Mesothelial cell of epicardium (in vitro differentiated cells): ENCODE measurements at regions not wholly inside any gene's neighbourhood (a gene's known extent, or its start where the extent isn't known, plus 50 kb on each side); places are given as distances from the start of the nearest gene placed in this dataset.

ENCODE experiments used
- DNase-seq, 2 experiments: peaks; one replicate each; pipeline ENCODE4 v3.0.0; 2021; ENCODE audit warnings: low spot score in 2 of 2; ENCODE audit not compliant: unreplicated experiment in 2 of 2
- H3K27ac Mint-ChIP-seq: 2 replicates; pipeline ENCODE4 v1.8.0; 2021; ENCODE audit warnings: mixed read lengths
- H3K27me3 Mint-ChIP-seq: 2 replicates; pipeline ENCODE4 v1.8.0; 2021; ENCODE audit warnings: low read depth, mixed read lengths
- H3K36me3 Mint-ChIP-seq: 2 replicates; pipeline ENCODE4 v1.8.0; 2021; ENCODE audit warnings: mixed read lengths
- H3K4me1 Mint-ChIP-seq: 2 replicates; pipeline ENCODE4 v1.8.0; 2021; ENCODE audit warnings: mixed read lengths
- H3K4me3 Mint-ChIP-seq: 2 replicates; pipeline ENCODE4 v1.8.0; 2021; ENCODE audit warnings: mild to moderate bottlenecking, moderate library complexity, mixed read lengths
- H3K9me3 Mint-ChIP-seq: 2 replicates; pipeline ENCODE4 v1.8.0; 2021; ENCODE audit warnings: mixed read lengths
- CTCF ChIP-seq: fragments of 200-600 bp; sonication (generic); IDR thresholded peaks from one replicate; pipeline ENCODE4 v1.5.0; 2021; ENCODE audit warnings: antibody characterized with exemption; ENCODE audit not compliant: unreplicated experiment

- no peak overlapping the region for H3K27ac Mint-ChIP-seq
- H3K27me3 Mint-ChIP-seq = peaks cover 11% of the 10 kb centered on the region
- peaks cover 5% of the 10 kb centered on the region for H3K4me1 Mint-ChIP-seq
- DNase-seq = no peak
- no peaks in the 10 kb centered on the region for H3K36me3 Mint-ChIP-seq
- no peak for TF ChIP-seq CTCF
- H3K4me3 Mint-ChIP-seq = no peak overlapping the region
- H3K9me3 Mint-ChIP-seq = no peaks in the 10 kb centered on the region
These were observed 303.3 kb upstream of the DAB1 start for GRCh38 chr1:57727121-57727520.

- no peak for DNase-seq
- no peak for TF ChIP-seq CTCF
- Mint-ChIP-seq H3K27ac (no peak overlapping the region), H3K9me3 (no peaks in the 10 kb centered on the region), H3K4me1 (peaks cover 5% of the 10 kb centered on the region), H3K27me3 (peaks cover 15% of the 10 kb centered on the region), H3K36me3 (no peaks in the 10 kb centered on the region), H3K4me3 (no peak overlapping the region)
These were observed 301.5 kb upstream of the DAB1 start for GRCh38 chr1:57725318-57725717.

- TF ChIP-seq CTCF = no peak
- Mint-ChIP-seq H3K27me3 (peaks cover 15% of the 10 kb centered on the region), H3K4me3 (no peak overlapping the region), H3K4me1 (peaks cover 5% of the 10 kb centered on the region), H3K27ac (no peak overlapping the region), H3K36me3 (no peaks in the 10 kb centered on the region), H3K9me3 (no peaks in the 10 kb centered on the region)
- DNase-seq = no peak
These were observed 300.7 kb upstream of the DAB1 start for GRCh38 chr1:57724535-57724934.

GRCh38 chr1:57722285-57722978, 298.6 kb upstream of the DAB1 start:
- no peak for DNase-seq
- TF ChIP-seq CTCF = no peak
- Mint-ChIP-seq H3K36me3 (no peaks in the 10 kb centered on the region), H3K4me3 (no peak overlapping the region), H3K27me3 (peaks cover 15% of the 10 kb centered on the region), H3K4me1 (peaks cover 5% of the 10 kb centered on the region), H3K9me3 (no peaks in the 10 kb centered on the region), H3K27ac (no peak overlapping the region)

- Mint-ChIP-seq H3K27me3 (peaks cover 15% of the 10 kb centered on the region), H3K27ac (no peak overlapping the region), H3K4me3 (no peak overlapping the region), H3K36me3 (no peaks in the 10 kb centered on the region), H3K4me1 (peaks cover 5% of the 10 kb centered on the region), H3K9me3 (peaks cover 6% of the 10 kb centered on the region)
- DNase-seq = no peak
- no peak for TF ChIP-seq CTCF
These were observed 297.1 kb upstream of the DAB1 start for GRCh38 chr1:57721001-57721400.

GRCh38 chr1:57719274-57719673, 295.4 kb upstream of the DAB1 start:
- Mint-ChIP-seq H3K4me1 (peaks cover 5% of the 10 kb centered on the region), H3K9me3 (peaks cover 16% of the 10 kb centered on the region), H3K27ac (no peak overlapping the region), H3K4me3 (no peak overlapping the region), H3K27me3 (peaks cover 20% of the 10 kb centered on the region), H3K36me3 (no peaks in the 10 kb centered on the region)
- no peak for TF ChIP-seq CTCF
- DNase-seq = no peak
